ENCODE measurements at regions not wholly inside any gene's neighbourhood (a gene's known extent, or its start where the extent isn't known, plus 50 kb on each side); places are given as distances from the start of the nearest gene placed in this dataset.

GRCh38 chr12:85683051-85683450 lies 153.2 kb downstream of the RASSF9 start:
- Histone ChIP-seq H2AFZ (ENCODE audit: low read length) (no peak overlapping the region), H3K79me1 (ENCODE audit: low read depth, low read length) (no peaks in the 10 kb centered on the region), H2BK12ac (ENCODE audit: low read depth, low read length) (no peak overlapping the region), H3K36me3 (ENCODE audit: control insufficient read depth in 2 of 4, insufficient read depth in 4 of 4, low read length in 3 of 4) (no peaks in the 10 kb centered on the region), H3K4me2 (ENCODE audit: insufficient read depth in 1 of 2, low read depth in 2 of 2, low read length in 2 of 2) (no peak overlapping the region), H4K5ac (ENCODE audit: insufficient read length, low read depth, low read length) (no peak overlapping the region), H3K27ac (ENCODE audit: low read depth, low read length) (no peak overlapping the region), H4K91ac (replicated peaks; ENCODE audit: insufficient read length, low read length) (no peak overlapping the region), H4K8ac (ENCODE audit: extremely low read depth, insufficient read depth, low read length) (no peak overlapping the region), H3K79me2 (ENCODE audit: control insufficient read depth in 1 of 2, insufficient read depth in 2 of 2, low read length in 2 of 2) (no peaks in the 10 kb centered on the region), H3K23ac (ENCODE audit: insufficient read length) (no peak overlapping the region), H3K4ac (replicated peaks; ENCODE audit: insufficient read length, low read depth, low read length) (no peak overlapping the region), H2BK5ac (ENCODE audit: low read depth, low read length) (no peak overlapping the region), H3K14ac (ENCODE audit: insufficient read length) (no peak overlapping the region), H3K4me3 (ENCODE audit: extremely low read depth in 1 of 4, insufficient read depth in 2 of 4, low read depth in 3 of 4, low read length in 4 of 4) (no peak overlapping the region), H3K4me1 (replicated peaks in 1 of 4; ENCODE audit: control insufficient read depth in 3 of 4, insufficient read depth in 4 of 4, low read length in 3 of 4) (no peaks in the 10 kb centered on the region), H3K56ac (replicated peaks; ENCODE audit: insufficient read length, low read depth, low read length) (no peak overlapping the region), H2AK5ac (ENCODE audit: low read depth, low read length) (no peak overlapping the region), H2BK120ac (replicated peaks; ENCODE audit: low read depth, low read length) (no peak overlapping the region), H3K9ac (replicated peaks in 1 of 4; ENCODE audit: extremely low read depth in 1 of 4, low read depth in 3 of 4, low read length in 3 of 4) (no peak overlapping the region), H3K18ac (ENCODE audit: extremely low read depth, low read length) (no peak overlapping the region), H2BK20ac (ENCODE audit: low read length) (no peak overlapping the region), H3K27me3 (replicated peaks in 1 of 4; ENCODE audit: control insufficient read depth in 3 of 4, extremely low read depth in 1 of 4, insufficient read depth in 3 of 4, low read length in 3 of 4) (no peaks in the 10 kb centered on the region), H3K9me3 (ENCODE audit: insufficient read depth in 2 of 2, low read depth in 1 of 2, low read length in 1 of 2) (peaks cover 0 to 2% of the 10 kb centered on the region in 2 experiments; a peak in 1 of 4 replicates), H2BK15ac (ENCODE audit: low read length) (no peak overlapping the region), H4K20me1 (replicated peaks in 1 of 2; ENCODE audit: control insufficient read depth in 1 of 2, insufficient read depth in 2 of 2, low read length in 2 of 2) (no peaks in the 10 kb centered on the region), H3K23me2 (ENCODE audit: low read depth, low read length) (no peaks in the 10 kb centered on the region)
- no peak for DNase-seq (ENCODE audit: low read depth in 1 of 2, low spot score in 2 of 2)
- WGBS, 2 experiments (ENCODE audit: extremely low coverage in 1 of 2, insufficient coverage in 1 of 2, insufficient read length in 1 of 2, insufficient replicate concordance in 2 of 2, low coverage in 1 of 2, low lambda C conversion rate in 2 of 2, missing lambda C conversion rate in 1 of 2): 87% methylated on average over 4 of the region's 4 CpGs; no CpG with 5 or more reads in 1 of the 2 experiments
- FAIRE-seq: no peak
- ChIA-PET POLR2A (ENCODE audit: partially characterized antibody) (no interaction called here), CTCF (ENCODE audit: partially characterized antibody) (interaction anchor here (1.5 kb wide), 1 partner anchor 184 kb away, joined by 8 read pairs; no protein-coding TSS in a partner anchor)
- TF ChIP-seq BRCA1 (IDR thresholded peaks at IDR 0.05; ENCODE audit: low read depth, low read length) (no peak), MAFK (IDR thresholded peaks at IDR 0.05; ENCODE audit: low read depth, low read length) (no peak), TAF7 (optimal IDR thresholded peaks at IDR 0.05; ENCODE audit: borderline replicate concordance, low read depth, low read length) (no peak), CBX5 (IDR thresholded peaks at IDR 0.05; ENCODE audit: low read depth, low read length) (no peak), RFX5 (IDR thresholded peaks at IDR 0.05; ENCODE audit: borderline replicate concordance, low read depth, low read length) (no peak), RNF2 (IDR thresholded peaks at IDR 0.05; ENCODE audit: borderline replicate concordance, low read depth, low read length, missing control alignments, poor library complexity, severe bottlenecking) (no peak), SUZ12 (IDR thresholded peaks at IDR 0.05; ENCODE audit: low read length) (no peak), EP300 (IDR thresholded peaks at IDR 0.05; ENCODE audit: borderline replicate concordance in 1 of 2, low read depth in 2 of 2, low read length in 2 of 2) (no peak), HDAC6 (IDR thresholded peaks at IDR 0.05; ENCODE audit: low read depth, low read length) (no peak), CREB1 (IDR thresholded peaks at IDR 0.05) (no peak), SRF (IDR thresholded peaks at IDR 0.05; ENCODE audit: low read depth, low read length) (no peak), HDAC2 (IDR thresholded peaks at IDR 0.05; ENCODE audit: borderline replicate concordance in 1 of 2, low read depth in 2 of 2, low read length in 2 of 2) (no peak), ATF2 (IDR thresholded peaks at IDR 0.05; ENCODE audit: low read length) (no peak)
